Breast epithelium (tissue), 3 donors: ENCODE measurements at regions not wholly inside any gene's neighbourhood (a gene's known extent, or its start where the extent isn't known, plus 50 kb on each side); places are given as distances from the start of the nearest gene placed in this dataset.

Source experiments
- POLR2AphosphoS5 ChIP-seq, 3 donors: sonication (generic); formaldehyde crosslinking; IDR thresholded peaks; one replicate each; pipeline ENCODE4 v1.6.1; 2017; ENCODE audit warnings: antibody characterized with exemption in 3 of 3
- TF ChIP-seq, protein P1 (sequence below), 3 donors: fragments of 450-650 bp; IDR thresholded peaks; one replicate each; pipeline ENCODE4 v1.5.1; 2016 to 2017; ENCODE audit warnings: antibody characterized with exemption in 3 of 3, mild to moderate bottlenecking in 3 of 3, moderate library complexity in 3 of 3

DNA sequence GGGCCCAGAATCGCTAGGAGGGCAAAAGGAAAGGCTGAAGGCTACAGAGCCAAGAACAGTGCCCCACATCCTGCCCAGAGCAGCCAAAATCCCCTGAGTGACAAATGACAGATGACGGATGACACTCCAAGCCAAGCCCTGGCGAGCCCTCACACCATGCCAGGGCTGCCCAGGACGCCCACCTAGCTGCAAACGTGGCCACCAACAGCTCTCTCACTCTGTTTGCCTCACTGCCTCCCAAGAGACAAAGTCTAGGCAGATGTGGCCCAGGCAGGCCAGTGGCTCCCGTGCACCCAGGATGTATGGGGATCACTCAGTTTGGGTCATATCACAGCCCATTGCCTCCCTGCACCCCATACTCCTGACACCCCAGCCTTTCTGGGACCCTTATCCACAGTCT, 270.1 kb upstream of the NSMCE3 start:
- TF ChIP-seq POLR2AphosphoS5 (IDR thresholded peaks at IDR 0.05), result no peak
- TF ChIP-seq, protein P1, sequence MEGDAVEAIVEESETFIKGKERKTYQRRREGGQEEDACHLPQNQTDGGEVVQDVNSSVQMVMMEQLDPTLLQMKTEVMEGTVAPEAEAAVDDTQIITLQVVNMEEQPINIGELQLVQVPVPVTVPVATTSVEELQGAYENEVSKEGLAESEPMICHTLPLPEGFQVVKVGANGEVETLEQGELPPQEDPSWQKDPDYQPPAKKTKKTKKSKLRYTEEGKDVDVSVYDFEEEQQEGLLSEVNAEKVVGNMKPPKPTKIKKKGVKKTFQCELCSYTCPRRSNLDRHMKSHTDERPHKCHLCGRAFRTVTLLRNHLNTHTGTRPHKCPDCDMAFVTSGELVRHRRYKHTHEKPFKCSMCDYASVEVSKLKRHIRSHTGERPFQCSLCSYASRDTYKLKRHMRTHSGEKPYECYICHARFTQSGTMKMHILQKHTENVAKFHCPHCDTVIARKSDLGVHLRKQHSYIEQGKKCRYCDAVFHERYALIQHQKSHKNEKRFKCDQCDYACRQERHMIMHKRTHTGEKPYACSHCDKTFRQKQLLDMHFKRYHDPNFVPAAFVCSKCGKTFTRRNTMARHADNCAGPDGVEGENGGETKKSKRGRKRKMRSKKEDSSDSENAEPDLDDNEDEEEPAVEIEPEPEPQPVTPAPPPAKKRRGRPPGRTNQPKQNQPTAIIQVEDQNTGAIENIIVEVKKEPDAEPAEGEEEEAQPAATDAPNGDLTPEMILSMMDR (IDR thresholded peaks at IDR 0.05), result no peak
